Choroid plexus epithelial cell (primary cell): ENCODE measurements at regions not wholly inside any gene's neighbourhood (a gene's known extent, or its start where the extent isn't known, plus 50 kb on each side); places are given as distances from the start of the nearest gene placed in this dataset.

Experiments
- DNase-seq: peaks from one replicate; pipeline ENCODE4 v3.0.0-alpha.2; 2010; ENCODE audit warnings: low read depth
- H3K4me3 ChIP-seq: 2 replicates; pipeline ENCODE4 v1.5.1; 2011; ENCODE audit warnings: low read depth, mild to moderate bottlenecking, control low read depth, low read length, moderate library complexity
- CTCF ChIP-seq: conservative IDR thresholded peaks from 2 replicates; pipeline ENCODE4 v1.5.1; 2011; ENCODE audit warnings: low read depth, mild to moderate bottlenecking, control low read depth, inconsistent platforms, low read length, moderate library complexity

- TF ChIP-seq CTCF, result no peak
- DNase-seq, result no peak
- no peak overlapping the region for H3K4me3 ChIP-seq
Measured at GRCh38 chr6:99185525-99185924, 163.9 kb downstream of the FAXC start.

GRCh38 chr6:99184696-99185095 is 164.8 kb downstream of the FAXC start:
- DNase-seq, result no peak
- H3K4me3 ChIP-seq, result no peak overlapping the region
- TF ChIP-seq CTCF, result no peak

GRCh38 chr6:99183066-99183465 is 166.4 kb downstream of the FAXC start:
- no peak for DNase-seq
- no peak for TF ChIP-seq CTCF
- no peak overlapping the region for H3K4me3 ChIP-seq

GRCh38 chr6:99181174-99181573 is 168.3 kb downstream of the FAXC start:
- DNase-seq, result no peak
- no peak for TF ChIP-seq CTCF
- no peak overlapping the region for H3K4me3 ChIP-seq

- no peak for DNase-seq
- no peak for TF ChIP-seq CTCF
- H3K4me3 ChIP-seq, result no peak overlapping the region
Measured at GRCh38 chr6:99178168-99178567, 171.3 kb downstream of the FAXC start.

- H3K4me3 ChIP-seq, result no peak overlapping the region
- no peak for DNase-seq
- TF ChIP-seq CTCF, result no peak
Measured at GRCh38 chr6:99177736-99178135, 171.7 kb downstream of the FAXC start.

GRCh38 chr6:99165838-99166237 is 183.6 kb downstream of the FAXC start:
- H3K4me3 ChIP-seq, result no peak overlapping the region
- no peak for DNase-seq
- no peak for TF ChIP-seq CTCF
